ENCODE measurements at regions not wholly inside any gene's neighbourhood (a gene's known extent, or its start where the extent isn't known, plus 50 kb on each side); places are given as distances from the start of the nearest gene placed in this dataset.
A peak's percentile ranks its signal among the peaks of the same experiment; 100 is the strongest.

DNA sequence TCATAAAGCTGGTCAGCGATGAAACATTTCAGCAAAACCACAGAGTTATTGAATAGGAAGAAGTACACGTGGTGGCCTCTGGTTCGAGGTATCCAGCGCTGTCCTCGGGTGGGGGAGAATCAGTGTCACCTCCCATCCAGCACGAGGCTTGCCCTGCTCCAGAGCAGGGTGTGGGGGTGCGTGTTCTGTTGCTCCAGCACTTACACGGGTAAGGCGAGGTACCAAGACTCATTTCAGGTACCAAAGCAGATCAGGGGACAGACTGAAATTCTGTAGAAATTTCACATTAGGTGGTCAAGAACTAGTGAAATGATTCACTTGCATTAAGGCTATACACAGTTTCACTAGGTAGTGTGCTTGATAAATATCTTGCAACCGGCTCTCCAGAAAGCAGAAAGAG lies 164.2 kb upstream of the SOX1 start:
- TF ChIP-seq, protein P1, sequence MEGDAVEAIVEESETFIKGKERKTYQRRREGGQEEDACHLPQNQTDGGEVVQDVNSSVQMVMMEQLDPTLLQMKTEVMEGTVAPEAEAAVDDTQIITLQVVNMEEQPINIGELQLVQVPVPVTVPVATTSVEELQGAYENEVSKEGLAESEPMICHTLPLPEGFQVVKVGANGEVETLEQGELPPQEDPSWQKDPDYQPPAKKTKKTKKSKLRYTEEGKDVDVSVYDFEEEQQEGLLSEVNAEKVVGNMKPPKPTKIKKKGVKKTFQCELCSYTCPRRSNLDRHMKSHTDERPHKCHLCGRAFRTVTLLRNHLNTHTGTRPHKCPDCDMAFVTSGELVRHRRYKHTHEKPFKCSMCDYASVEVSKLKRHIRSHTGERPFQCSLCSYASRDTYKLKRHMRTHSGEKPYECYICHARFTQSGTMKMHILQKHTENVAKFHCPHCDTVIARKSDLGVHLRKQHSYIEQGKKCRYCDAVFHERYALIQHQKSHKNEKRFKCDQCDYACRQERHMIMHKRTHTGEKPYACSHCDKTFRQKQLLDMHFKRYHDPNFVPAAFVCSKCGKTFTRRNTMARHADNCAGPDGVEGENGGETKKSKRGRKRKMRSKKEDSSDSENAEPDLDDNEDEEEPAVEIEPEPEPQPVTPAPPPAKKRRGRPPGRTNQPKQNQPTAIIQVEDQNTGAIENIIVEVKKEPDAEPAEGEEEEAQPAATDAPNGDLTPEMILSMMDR (IDR thresholded peaks at IDR 0.05), result no peak
- Mint-ChIP-seq H3K27me3 (ENCODE audit: unreplicated experiment) (no peaks in the 10 kb centered on the region), H3K4me1 (ENCODE audit: unreplicated experiment) (no peaks in the 10 kb centered on the region), H3K9me3 (ENCODE audit: unreplicated experiment) (peaks cover 13% of the 10 kb centered on the region), H3K4me3 (ENCODE audit: unreplicated experiment) (no peak overlapping the region), H3K36me3 (ENCODE audit: unreplicated experiment) (no peaks in the 10 kb centered on the region), H3K27ac (ENCODE audit: unreplicated experiment) (no peak overlapping the region)
- peak; percentile 63 for DNase-seq (ENCODE audit: extremely low spot score, unreplicated experiment)

DNA sequence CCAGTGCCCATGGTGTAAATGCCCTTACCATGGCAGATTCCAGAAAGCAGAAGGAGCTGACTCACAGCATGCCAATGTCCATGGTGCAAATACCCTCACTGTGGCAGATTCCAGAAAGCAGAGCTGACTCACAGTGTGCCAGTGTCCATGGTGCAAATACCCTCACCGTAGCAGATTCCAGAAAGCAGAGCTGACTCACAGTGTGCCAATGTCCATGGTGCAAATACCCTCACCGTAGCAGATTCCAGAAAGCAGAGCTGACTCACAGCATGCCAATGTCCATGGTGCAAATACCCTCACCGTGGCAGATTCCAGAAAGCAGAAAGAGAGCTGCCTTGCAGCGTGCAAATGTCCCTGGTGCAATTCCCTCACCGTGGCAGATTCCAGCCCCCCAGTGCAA lies 163.8 kb upstream of the SOX1 start:
- H3K4me1 Mint-ChIP-seq (ENCODE audit: unreplicated experiment), result no peaks in the 10 kb centered on the region
- no peak overlapping the region for H3K4me3 Mint-ChIP-seq (ENCODE audit: unreplicated experiment)
- no peaks in the 10 kb centered on the region for H3K27me3 Mint-ChIP-seq (ENCODE audit: unreplicated experiment)
- H3K9me3 Mint-ChIP-seq (ENCODE audit: unreplicated experiment), result peaks cover 13% of the 10 kb centered on the region
- H3K27ac Mint-ChIP-seq (ENCODE audit: unreplicated experiment), result no peak overlapping the region
- TF ChIP-seq, protein P1 (IDR thresholded peaks at IDR 0.05), result no peak
- no peaks in the 10 kb centered on the region for H3K36me3 Mint-ChIP-seq (ENCODE audit: unreplicated experiment)
- DNase-seq (ENCODE audit: extremely low spot score, unreplicated experiment), result peak; percentile 6

DNA sequence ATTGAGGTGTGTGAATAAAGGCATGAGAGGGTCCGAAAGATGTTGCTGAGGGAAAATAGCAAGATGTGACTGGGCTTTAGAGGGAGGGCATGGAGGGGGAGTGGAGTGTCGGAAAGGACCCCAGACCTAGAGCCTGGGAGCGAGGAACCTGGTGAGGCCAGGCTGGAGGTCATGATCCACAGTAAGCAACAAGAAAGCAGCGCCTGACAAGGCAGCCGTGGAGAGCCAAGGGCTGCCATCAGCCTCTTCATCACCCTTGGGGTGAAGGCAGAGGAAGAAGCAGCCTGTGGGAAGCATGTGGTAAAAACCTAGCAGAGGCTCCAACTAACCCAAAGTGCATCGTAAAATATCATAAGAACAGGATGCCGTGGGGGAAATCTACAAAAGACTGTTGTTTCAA lies 162.8 kb upstream of the SOX1 start:
- peak; percentile 51 for DNase-seq (ENCODE audit: extremely low spot score, unreplicated experiment)

DNA sequence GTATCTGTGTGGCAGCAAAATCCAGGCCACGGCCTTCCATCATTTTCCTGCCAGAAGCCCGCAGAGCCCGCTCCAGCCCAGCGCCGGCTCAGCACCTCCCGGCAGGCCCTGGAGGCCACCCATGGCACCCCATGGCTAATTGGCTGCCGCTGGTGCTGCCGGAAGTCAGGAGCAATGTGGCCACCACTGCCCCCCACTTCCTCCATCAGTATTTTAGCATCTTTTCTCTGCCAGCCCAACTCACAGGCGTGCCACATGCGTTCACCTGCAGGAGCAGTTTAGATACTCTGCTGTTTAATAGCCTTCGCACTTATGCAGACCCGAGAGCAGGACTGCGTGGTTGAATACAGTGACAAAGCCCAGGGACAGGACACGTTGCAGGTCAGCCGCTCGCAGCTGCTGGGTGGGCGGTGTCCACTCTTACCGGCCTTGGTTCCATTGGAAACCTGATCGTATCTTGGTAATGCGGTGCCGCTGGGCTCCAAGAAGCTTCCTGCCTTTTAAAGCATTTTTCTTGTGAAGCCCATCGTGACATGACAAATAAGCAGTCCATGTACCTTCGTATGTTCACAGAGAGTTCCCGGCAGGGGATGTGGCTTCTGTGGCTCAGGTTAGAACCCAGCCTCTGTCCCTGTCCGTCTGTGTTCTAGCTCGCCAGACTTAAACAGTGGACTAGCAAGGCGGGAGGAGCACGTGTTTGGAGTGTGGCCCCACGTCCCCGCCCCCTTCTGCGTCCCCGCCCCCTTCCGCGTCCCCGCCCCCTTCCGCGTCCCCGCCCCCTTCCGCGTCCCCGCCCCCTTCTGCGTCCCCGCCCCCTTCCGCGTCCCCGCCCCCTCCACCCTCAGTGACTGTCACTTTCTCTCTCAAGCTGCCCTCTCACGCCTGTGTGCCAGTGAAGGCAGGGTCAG lies 162.0 kb upstream of the SOX1 start:
- no peaks in the 10 kb centered on the region for H3K36me3 Mint-ChIP-seq (ENCODE audit: unreplicated experiment)
- TF ChIP-seq, protein P1 (IDR thresholded peaks at IDR 0.05), result no peak
- H3K4me1 Mint-ChIP-seq (ENCODE audit: unreplicated experiment), result no peaks in the 10 kb centered on the region
- H3K9me3 Mint-ChIP-seq (ENCODE audit: unreplicated experiment), result peaks cover 13% of the 10 kb centered on the region
- H3K4me3 Mint-ChIP-seq (ENCODE audit: unreplicated experiment), result no peak overlapping the region
- DNase-seq (ENCODE audit: extremely low spot score, unreplicated experiment), result peak; percentile 79
- no peak overlapping the region for H3K27ac Mint-ChIP-seq (ENCODE audit: unreplicated experiment)
- no peaks in the 10 kb centered on the region for H3K27me3 Mint-ChIP-seq (ENCODE audit: unreplicated experiment)

More for the DNA sequence above, 162.8 kb upstream of the SOX1 start:
- Mint-ChIP-seq H3K27ac (ENCODE audit: unreplicated experiment) (no peak overlapping the region), H3K4me1 (ENCODE audit: unreplicated experiment) (no peaks in the 10 kb centered on the region), H3K27me3 (ENCODE audit: unreplicated experiment) (no peaks in the 10 kb centered on the region), H3K36me3 (ENCODE audit: unreplicated experiment) (no peaks in the 10 kb centered on the region), H3K4me3 (ENCODE audit: unreplicated experiment) (no peak overlapping the region), H3K9me3 (ENCODE audit: unreplicated experiment) (peaks cover 13% of the 10 kb centered on the region)
- TF ChIP-seq, protein P1 (IDR thresholded peaks at IDR 0.05), result no peak

DNA sequence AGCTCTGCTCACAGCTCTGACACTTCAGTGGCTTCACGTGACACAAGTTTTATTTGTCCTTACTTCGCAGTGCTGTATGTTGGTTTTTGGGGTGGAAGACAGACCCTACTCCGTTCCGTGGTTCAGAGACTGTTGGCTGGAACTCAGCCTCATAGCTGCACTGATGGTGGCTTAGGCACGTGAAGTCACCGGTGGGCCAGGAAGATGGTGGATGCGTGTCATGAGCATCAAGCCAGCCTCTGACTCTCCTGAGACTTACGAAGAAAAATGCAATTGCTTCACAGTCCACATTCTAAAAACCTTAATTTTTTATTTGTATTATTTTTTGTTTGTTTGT lies 161.4 kb upstream of the SOX1 start:
- Mint-ChIP-seq H3K4me1 (ENCODE audit: unreplicated experiment) (no peaks in the 10 kb centered on the region), H3K9me3 (ENCODE audit: unreplicated experiment) (peaks cover 13% of the 10 kb centered on the region), H3K36me3 (ENCODE audit: unreplicated experiment) (no peaks in the 10 kb centered on the region), H3K4me3 (ENCODE audit: unreplicated experiment) (no peak overlapping the region), H3K27me3 (ENCODE audit: unreplicated experiment) (no peaks in the 10 kb centered on the region), H3K27ac (ENCODE audit: unreplicated experiment) (no peak overlapping the region)
- TF ChIP-seq, protein P1 (IDR thresholded peaks at IDR 0.05), result no peak
- peak; percentile 72 for DNase-seq (ENCODE audit: extremely low spot score, unreplicated experiment)

All from osteocyte (in vitro differentiated cells).